Nucleus accumbens (tissue), 56 donors: ENCODE measurements at regions not wholly inside any gene's neighbourhood (a gene's known extent, or its start where the extent isn't known, plus 50 kb on each side); places are given as distances from the start of the nearest gene placed in this dataset.
A peak's percentile ranks its signal among the peaks of the same experiment; 100 is the strongest.

Experiments
- DNase-seq, 56 donors: peaks; one replicate each; lab custom pipeline; 2025; lab: John Stamatoyannopoulos, UW

DNA sequence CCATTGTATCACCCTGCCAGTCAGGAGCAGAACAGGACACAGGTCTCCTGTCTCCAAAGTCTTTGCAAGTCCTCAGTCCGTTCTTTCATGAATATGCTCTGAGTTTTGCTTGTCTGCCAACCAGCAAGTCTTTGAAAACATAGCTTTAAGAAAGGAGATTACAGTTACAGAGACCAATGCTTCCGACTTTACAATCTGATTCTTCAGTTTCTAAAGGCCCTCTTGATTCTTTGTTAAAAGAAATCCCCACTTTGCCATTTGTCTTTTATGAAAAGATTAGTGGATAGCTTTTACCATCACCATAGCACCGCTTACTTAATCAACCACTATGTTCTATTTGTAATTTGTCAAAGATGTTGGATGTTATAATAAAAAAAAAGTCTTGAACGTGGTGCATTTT, 562.8 kb upstream of the BTBD3 start:
- DNase-seq = no peak

- no peak for DNase-seq
Observed at GRCh38 chr20:11355345-11355744, 562.3 kb upstream of the BTBD3 start.

- no peak for DNase-seq
Observed at GRCh38 chr20:11356061-11356460, 561.6 kb upstream of the BTBD3 start.

DNA sequence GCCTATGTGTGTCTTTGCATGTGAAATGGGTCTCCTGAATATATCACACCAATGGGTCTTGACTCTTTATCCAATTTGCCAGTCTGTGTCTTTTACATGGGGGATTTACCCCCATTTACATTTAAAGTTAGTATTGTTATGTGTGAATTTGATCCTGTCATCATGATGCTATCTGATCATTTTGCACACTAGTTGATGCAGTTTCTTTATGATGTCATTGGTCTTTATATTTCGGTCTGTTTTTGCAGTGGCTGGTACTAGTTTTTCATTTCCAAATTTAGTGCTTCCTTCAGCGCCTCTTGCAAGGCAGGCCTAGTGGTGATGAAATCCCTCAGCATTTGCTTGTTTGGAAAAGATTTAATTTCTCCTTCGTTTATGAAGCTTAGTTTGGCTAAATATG, 555.2 kb upstream of the BTBD3 start:
- DNase-seq = no peak

DNA sequence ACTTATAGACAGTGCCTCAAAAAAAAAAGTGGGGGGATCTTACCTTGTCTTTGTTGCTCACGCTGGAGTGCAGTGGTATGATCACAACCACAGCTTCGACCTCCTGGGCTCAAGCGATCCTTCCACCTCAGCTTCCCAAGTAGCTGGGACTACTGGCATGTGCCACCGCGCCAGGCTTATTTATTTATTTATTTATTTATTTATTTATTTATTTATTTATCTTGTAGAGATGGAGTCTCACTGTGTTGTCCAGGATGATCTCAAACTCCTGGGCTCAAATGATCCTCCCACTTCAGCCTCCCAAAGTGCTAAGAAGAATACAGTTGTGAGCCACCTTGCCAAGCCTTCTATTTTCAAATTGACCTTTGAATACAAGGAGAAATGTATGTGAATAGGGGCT, 553.0 kb upstream of the BTBD3 start:
- no peak for DNase-seq

DNA sequence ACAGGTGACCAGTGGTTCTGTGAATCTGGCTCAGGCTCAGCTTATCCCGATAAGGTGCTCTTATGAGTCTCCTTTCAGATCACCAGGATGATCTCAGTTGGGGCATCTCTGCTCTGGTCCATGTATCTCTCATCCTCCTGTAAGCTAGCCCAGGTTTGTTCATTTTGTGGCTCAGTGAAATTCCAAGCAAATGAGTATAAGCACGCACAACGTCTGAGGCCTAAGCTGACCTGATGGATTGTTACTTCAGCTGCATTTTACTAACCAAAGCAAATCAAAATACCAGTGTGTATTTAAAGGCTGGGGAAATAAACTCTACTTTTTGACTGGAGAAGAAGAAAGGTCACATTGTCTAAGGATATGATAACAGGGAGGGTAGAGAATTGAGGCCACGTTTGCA, 551.0 kb upstream of the BTBD3 start:
- no peak for DNase-seq

DNA sequence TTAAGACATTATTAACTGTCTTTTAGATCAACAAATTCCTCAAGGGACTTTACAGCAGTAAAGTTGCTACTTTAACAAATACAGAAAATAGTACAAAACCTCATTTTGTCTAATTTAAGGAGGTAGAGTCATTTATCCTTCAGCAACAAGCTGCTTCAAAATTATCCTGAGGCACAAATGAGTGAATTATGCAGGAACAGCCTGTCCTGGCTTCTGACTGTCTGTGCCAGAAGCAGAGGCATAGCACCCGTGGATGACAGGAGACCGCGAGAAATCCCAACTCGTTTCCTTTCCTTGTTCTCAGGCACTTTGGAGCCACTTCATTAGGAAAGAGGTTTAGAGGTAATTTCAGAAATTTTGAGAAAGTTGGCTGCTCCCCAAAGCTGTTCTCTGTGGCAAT, 549.2 kb upstream of the BTBD3 start:
- peak in 1 of 56 donors; percentile 3 for DNase-seq

- DNase-seq = no peak
Observed at GRCh38 chr20:11368965-11369711, 548.6 kb upstream of the BTBD3 start.

- no peak for DNase-seq
Observed at GRCh38 chr20:11371831-11372230, 545.9 kb upstream of the BTBD3 start.

- peak in 15 of 56 donors; percentile 1 to 48 (median 16) for DNase-seq
Observed at GRCh38 chr20:11372876-11373790, 544.6 kb upstream of the BTBD3 start.

- peak in 1 of 56 donors; percentile 21 for DNase-seq
Observed at GRCh38 chr20:11375335-11375734, 542.4 kb upstream of the BTBD3 start.

DNA sequence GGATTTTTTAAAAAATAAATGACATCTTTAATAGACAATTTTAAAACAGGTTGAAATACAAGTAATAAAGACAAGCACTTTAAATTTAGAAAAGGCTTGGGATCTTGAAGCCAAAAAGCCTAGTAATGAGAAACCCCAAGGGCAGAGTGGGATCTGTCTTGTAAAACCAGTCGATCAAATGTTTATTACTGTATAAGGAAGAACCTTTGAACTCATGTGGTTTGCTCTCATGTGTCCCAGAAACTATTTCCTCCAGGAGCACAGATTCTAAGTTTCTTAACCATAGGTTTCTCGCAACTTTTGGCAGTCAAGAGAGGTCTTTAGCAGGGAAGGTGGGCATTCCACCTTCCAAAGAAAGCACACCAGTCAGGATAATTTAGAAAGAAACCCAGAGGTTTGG, 541.7 kb upstream of the BTBD3 start:
- no peak for DNase-seq

GRCh38 chr20:11376420-11376819, 541.3 kb upstream of the BTBD3 start:
- DNase-seq = no peak

- DNase-seq = no peak
Observed at GRCh38 chr20:11376998-11377397, 540.7 kb upstream of the BTBD3 start.

- no peak for DNase-seq
Observed at GRCh38 chr20:11377761-11378160, 539.9 kb upstream of the BTBD3 start.

DNA sequence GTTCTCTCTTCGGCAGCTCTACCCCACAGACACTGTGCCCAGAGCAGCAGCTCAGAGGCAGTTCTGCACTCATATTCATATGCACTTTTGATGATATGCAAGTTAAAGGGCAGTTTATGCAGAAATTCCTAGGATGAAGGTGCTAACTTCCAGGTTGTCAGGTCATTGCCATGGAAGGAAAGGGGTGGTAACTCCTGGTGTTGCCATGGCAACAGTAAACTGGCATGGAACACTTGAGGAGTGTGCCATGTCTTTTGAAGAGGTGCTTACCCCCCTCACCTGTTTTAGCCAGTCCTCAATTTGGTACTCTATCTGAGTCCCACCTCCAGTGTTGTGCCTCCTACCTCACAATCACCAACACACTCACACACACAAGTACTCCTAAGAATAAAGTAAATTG, 539.4 kb upstream of the BTBD3 start:
- DNase-seq = no peak

- no peak for DNase-seq
Observed at GRCh38 chr20:11379257-11380011, 538.3 kb upstream of the BTBD3 start.

- DNase-seq = no peak
Observed at GRCh38 chr20:11380283-11380682, 537.4 kb upstream of the BTBD3 start.

- no peak for DNase-seq
Observed at GRCh38 chr20:11387189-11387754, 530.4 kb upstream of the BTBD3 start.

- no peak for DNase-seq
Observed at GRCh38 chr20:11389186-11389585, 528.5 kb upstream of the BTBD3 start.

- no peak for DNase-seq
Observed at GRCh38 chr20:11391591-11391990, 526.1 kb upstream of the BTBD3 start.
